ENCODE measurements at regions not wholly inside any gene's neighbourhood (a gene's known extent, or its start where the extent isn't known, plus 50 kb on each side); places are given as distances from the start of the nearest gene placed in this dataset.
"Not testable (repeated sequence)": the region's sequence is repeated elsewhere in the genome, so short reads cannot be mapped to it uniquely, and the experiment has no call there.

DNA sequence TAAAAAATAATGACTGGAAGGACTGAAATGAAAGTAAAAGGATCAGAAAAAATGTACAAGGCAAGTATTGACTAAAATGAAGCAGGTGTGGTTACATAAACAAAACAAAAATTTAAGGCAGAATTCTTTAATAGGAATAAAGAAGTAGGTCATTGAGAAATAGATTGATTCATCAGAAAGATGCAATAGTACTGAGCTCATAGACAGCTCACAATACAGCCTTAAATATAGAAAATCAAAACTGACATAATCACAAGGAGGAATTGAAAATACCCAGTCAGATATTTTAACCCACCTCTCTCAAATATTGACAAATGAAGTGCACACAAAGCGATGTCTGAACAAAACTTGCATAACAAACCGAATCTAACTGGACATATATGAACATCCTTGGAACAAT, 366.8 kb upstream of the DPYD start:
- no peak for DNase-seq (ENCODE audit: low read depth)

DNA sequence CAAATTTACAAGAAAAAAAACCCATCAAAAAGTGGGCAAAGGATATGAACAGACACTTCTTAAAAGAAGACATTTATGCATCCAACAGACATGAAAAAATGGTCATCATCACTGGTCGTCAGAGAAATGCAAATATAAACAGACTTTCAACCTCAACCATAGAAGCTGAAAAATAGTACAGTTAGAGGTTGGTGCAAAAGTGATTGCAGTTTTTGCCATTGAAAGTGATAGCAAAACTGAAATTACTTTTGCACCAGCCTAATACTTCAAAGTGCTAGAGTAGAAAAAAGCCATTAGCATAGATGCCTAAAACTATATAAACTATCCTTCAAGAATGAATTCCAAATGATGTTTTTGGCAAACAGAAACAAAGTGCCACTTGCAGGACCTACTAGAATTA, 365.8 kb upstream of the DPYD start:
- no peak for DNase-seq (ENCODE audit: low read depth)

DNA sequence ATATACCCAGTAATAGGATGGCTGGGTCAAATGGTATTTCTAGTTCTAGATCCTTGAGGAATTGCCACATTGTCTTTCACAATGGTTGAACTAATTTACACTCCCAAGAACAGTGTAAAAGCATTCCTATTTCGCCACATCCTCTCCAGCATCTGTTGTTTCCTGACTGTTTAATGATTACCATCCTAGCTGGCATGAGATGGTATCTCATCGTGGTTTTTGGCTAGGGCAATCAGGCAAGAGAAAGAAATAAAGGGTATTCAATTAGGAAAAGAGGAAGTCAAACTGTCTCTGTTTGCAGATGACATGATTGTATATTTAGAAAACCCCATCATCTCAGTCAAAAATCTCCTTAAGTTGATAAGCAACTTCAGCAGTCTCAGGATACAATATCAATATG, 364.5 kb upstream of the DPYD start:
- DNase-seq (ENCODE audit: low read depth) = not testable (repeated sequence)

DNA sequence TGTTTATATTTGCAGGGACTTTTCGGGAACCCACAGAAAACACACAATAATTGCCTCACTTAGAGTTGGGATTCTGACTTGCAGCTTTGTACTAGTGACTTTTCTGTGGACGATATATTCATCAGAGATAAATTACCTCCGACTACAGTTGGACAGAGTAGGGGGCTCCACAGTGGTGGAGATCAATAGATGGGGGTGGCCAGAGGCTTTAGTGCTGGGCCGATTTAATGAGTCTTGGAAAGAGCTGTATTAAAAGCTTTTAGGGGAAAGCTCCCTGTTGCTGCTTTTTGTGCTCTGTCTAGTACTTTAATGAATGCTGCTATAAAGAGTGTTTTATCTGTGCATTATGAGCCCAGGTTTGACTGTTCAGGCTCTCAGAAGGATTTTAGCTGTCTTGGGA, 359.2 kb upstream of the DPYD start:
- DNase-seq (ENCODE audit: low read depth) = no peak

DNA sequence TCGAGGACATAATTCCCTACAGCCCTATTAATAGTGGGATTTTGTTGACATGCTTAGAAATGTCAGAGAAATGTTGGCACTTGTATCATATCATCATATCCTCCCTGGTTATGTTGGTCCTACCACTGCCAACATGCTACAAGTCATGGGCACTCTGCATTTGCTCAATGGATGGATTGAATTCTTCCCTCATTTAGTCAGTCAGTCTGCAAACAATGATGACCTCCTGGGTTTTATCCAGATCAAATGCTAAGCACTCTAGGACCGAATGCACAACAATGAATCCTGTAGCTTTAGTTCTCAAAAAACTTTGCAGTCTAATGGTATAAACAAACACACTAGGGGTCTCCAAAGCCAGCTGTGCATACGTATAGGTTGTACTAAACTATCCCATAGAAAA, 357.2 kb upstream of the DPYD start:
- DNase-seq (ENCODE audit: low read depth) = no peak

DNA sequence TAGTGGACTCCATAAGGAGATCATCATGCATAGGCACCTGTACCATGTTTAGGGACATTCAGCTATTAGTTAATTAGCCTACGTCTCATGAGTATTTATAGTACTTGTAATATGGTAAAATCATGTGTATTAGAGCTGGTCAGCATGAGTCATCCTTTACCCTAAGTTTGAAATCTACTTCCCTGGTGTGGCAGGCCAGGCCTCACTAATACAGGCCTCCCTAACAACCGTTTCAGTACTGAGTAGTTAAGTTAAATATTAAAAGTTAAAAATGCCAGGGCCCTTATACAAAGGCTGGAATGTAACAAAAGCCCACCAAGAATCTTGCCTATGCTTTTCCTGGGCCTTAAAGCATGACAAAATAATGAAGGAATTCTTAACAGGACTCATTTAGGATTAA, 356.3 kb upstream of the DPYD start:
- DNase-seq (ENCODE audit: low read depth) = no peak

DNA sequence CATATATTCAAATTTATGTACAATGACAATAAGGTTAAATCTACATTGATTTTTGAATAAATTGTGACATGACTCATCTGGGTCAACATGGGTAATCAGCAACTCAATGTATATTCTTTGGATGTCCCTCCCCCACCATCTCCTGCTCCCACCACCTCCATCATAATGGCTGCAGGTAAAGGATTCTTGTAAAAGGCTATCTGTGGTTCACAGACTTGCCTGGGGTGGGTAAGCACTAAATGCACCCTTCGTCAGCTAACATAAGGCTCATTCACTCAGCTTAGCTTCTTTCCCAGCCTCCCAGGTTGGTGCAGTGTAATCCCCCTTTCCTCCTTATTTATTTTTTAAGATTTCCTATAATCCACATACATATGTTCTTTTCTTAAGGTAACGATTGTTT, 355.7 kb upstream of the DPYD start:
- DNase-seq (ENCODE audit: low read depth) = no peak

DNA sequence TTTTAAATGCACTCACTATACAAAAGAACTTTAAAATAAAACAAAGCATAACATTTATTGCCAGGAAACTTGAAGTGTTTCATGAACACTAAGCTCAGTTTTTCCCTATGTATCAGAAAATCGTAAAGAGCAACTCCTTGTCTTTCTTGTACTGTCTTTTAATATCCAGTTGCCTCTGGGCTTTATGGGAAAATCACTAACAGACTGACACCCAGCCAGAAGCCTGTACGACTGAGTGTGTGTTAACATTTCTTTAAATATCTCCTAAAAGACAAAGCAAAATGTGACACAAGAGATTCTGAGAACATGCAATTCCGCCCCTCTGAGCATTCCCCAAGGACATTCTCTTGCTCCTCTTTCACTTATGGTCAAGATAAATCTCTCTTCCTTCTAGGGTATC, 347.5 kb upstream of the DPYD start:
- DNase-seq (ENCODE audit: low read depth) = no peak

DNA sequence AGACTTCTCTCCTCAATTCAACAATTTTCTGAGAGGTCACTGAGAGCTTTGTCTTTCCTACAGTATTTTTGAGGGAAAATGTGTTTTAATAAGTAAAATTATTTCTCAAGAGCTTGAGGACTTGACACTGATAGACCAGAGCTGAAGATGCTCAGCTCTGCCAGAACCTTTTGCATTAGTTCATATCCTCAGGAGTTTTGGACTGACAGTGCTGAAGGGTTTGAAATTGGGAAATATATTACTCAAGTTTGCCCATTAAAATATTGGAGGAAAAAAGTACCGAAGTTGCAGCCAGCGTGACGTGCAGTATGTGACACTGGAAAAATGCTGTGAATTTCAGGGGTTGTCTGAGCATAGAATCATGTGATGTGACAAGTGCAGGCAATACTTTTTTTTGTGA, 346.6 kb upstream of the DPYD start:
- DNase-seq (ENCODE audit: low read depth) = no peak

DNA sequence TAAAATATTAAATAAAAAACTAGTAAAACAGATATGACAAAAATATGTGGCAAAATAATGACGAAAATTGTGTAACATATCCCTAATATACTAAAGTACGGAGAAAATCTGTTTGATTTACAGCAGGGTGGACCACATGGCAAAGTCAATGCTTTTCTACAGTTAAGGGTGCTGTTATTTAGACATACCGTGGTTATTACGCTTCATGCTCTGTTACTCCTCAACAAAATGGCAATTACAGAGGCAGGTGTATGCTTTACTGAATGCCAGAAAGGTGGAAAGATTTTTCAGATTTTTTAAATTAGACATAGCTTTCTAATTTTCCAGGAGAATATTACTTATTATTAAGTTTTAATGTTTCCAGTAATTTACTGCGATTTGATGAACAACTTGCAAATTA, 343.9 kb upstream of the DPYD start:
- DNase-seq (ENCODE audit: low read depth) = no peak

DNA sequence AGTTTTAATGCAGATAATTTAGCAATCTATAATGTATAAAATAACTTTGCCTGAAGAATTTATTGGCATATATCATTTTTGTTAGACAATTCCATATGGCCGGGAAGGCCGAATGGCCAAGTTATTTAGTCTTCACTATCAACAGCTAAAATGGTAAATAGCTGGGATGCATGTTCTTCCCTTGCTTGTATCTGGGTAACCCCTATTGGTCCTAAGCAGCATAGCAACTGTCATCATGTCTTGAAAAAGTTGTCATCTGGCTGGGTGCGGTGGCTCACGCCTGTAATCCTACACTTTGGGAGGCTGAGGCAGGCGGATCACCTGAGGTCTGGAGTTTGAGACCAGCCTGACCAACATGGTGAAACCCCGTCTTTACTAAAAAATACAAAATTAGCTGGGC, 340.0 kb upstream of the DPYD start:
- DNase-seq (ENCODE audit: low read depth) = no peak

DNA sequence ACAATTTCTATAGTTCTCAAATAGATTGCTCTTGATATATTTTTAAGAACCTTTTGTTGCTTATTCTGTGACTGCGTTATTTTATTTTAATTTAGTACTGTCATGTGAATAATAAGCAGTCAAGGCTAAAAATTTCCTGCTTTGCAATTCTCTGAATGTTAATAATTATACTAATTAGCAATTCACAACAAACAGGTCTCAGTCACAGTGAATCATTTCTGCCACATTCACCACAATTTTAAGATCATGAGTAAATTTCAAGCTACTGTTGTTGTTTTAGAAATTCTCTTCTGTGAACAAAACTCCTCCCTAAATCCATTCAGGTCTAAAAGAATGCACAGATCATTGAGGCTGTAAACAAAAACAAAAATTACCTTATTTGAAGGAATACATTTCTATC, 339.6 kb upstream of the DPYD start:
- no peak for DNase-seq (ENCODE audit: low read depth)

DNA sequence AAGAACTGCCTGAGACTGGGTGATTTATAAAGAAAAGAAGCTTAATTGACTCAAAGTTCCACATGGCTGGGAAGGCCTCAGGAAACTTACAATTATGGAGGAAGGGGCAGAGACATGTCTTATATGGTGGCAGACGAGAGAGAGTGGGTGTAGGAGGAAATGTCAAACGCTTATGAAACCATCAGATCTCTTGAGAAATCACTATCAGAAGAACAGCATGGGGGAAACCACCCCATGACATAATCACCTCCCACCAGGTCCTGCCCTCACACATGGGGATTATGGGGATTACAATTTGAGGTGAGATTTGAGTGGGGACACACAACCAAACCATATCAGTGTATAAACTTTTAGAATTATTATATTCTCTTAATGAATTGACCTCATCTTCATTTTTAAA, 335.9 kb upstream of the DPYD start:
- no peak for DNase-seq (ENCODE audit: low read depth)

DNA sequence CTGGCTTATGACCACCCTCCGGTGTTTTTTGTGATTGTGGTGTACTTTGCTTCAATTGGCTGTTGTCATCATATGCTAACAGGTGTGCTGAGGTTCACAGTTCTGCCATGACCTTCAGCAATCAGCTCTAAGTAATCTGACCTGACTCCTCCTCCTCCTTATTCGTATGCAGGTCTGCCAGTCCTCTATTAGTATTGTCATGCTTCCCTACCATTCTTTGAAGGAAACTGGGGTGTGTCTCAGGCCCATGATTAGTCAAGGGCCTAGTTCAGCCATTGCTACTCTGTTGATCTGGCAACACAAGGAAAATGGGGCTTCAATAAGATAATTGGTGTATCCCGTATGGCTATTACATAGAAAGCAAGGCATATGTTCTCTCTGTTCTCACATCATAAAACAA, 332.3 kb upstream of the DPYD start:
- no peak for DNase-seq (ENCODE audit: low read depth)

DNA sequence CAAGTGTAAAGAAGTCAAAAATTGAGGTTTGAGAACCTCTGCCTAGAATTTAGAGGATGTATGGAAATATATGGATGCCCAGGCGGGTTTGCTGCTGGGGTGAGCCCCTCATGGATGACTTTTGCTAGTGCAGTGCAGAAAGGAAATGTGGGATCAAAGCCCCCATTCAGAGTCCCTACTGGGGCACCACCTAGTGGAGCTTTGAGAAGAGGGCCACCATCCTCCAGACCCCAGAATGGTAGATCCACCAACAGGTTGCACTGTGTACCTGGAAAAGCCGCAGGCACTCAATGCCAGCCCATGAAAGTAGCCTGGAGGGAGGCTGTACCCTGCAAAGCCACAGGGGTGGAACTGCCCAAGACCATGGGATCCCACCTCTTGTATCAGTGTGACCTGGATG, 330.7 kb upstream of the DPYD start:
- DNase-seq (ENCODE audit: low read depth) = no peak

DNA sequence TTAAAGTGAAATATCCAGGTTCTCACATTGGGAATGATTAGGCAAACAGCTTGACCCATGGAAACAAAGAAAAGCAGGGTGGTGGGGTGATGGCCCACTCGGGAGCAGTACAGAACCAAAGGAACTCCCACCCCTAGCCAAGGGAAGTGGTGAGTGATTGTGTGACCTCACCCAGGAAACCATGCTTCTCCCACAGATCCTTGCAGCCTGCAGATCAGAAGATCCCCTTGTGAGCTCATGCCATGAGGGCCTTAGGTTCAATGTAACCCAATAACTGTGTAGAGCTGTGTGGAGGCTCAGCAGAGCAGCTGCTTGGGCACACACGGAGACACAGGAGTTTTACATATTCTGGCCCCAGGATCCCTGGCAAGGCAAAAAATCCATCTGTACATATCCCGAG, 311.8 kb upstream of the DPYD start:
- no peak for DNase-seq (ENCODE audit: low read depth)

DNA sequence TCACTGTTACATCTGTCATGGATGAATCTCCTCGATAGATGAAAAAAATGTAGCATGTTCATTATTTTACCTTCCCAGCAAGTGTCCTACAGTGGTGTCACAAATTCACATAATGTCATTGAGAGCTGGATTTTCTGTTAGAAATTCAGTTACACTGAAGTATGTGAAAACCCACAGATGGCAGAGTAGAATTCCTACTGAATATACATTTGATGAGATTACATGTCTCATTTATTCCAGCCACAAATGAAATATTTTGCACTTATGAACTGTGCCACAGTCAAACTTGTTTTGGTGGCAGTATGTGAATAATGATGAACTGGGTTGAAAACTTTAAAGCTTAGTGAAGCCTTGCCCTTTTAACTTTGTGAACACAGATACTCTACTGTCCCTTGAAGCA, 301.9 kb upstream of the DPYD start:
- DNase-seq (ENCODE audit: low read depth) = no peak

DNA sequence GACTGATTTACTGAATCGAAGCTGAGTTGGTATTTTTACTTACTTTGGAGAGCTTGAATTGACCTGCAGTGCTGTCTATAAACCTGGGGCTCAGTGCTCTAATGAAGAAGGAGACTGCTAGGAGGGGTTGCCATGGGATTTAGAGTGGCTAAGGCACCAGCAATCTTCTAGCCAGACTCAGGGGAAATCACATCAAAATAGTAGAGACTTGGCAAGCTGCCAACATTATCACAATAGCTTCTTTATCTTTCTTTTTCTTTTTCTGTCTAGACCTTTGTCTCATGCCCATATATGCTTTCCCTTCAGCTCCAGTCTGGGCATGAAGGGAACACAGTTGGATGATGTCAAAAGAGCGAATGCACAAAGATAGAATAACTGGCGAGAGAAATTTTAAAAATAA, 301.1 kb upstream of the DPYD start:
- no peak for DNase-seq (ENCODE audit: low read depth)

DNA sequence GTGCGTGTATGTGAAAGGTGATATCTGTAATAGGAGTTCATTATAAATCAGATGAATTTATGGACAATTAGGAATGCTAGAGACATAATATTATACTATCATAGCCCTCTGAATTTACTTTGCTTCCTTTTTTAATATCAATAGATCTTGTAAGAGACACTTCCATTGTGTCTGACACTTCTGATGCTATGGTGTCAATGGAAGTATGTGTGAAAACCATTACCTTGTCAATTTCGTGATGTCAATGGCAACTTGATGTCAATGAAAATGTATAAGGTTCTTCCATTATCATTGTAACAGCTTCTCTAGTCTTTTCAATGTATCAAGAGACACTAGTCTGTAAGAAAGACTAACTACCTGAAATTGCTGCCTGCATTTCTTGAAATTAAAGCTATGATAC, 296.8 kb upstream of the DPYD start:
- DNase-seq (ENCODE audit: low read depth) = no peak

DNA sequence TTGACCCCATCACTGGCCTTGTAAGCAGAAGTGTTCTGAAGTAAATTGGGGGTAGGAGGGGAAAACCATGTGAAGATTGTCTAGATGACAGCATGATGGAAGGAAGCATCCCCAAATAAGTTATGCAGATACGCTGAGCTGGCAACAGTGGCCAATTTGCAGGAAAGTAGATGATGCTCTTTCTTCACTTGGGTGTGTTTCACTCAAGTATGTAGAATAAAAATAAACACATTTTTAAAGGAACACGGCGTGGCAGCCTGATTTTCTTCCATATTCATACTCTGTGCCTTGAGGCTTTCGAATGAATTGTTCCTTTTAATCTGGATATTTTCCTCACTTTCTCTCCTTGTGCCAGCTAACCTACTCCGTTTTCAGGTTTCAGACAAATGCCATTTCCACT, 295.5 kb upstream of the DPYD start:
- DNase-seq (ENCODE audit: low read depth) = no peak

DNA sequence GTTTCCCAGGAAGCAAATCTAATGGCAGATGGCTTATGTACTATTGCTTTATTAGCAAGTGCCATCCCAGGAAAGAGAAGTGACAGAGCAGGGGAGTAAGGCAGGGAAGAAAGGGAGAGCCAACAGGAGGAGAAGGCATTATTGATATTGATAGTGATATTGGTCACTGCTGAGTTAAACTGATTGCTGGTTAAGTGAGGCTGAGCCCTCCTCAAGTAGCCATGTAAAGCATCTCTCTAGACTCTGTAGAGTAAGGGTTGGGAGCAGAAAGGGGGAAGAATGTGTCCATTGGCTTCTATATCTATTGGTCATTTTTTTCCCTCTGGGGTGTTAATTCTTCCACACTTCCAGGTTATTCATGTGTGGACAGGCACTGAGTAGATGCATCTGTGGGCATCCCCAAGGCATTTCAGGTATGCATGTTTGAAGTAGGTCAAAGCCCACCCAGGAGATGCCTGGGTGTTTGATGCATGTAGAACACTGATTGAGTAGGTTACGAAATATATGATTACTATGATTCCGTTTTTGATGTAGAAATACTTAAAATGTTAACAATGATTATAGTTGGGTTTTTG, 290.5 kb upstream of the DPYD start:
- DNase-seq (ENCODE audit: low read depth) = no peak

DNA sequence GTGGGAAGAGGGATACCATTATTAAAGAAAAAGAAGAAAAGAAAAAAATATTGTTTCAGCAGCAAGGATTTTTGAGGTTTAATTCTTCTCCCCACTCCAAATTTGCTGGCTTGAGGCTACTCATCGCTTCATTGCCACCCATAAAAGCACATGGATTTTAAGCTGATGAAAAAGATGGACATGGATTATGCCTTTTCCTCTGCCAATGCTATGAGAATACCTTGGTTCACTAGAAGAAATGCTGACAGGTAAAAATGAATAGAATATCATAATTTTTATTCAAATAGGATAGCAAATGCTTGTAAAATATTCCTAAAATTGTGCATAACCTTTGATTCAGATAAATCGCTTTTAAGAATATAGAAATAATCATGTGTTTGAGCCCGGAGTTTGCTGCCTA, 289.7 kb upstream of the DPYD start:
- no peak for DNase-seq (ENCODE audit: low read depth)

DNA sequence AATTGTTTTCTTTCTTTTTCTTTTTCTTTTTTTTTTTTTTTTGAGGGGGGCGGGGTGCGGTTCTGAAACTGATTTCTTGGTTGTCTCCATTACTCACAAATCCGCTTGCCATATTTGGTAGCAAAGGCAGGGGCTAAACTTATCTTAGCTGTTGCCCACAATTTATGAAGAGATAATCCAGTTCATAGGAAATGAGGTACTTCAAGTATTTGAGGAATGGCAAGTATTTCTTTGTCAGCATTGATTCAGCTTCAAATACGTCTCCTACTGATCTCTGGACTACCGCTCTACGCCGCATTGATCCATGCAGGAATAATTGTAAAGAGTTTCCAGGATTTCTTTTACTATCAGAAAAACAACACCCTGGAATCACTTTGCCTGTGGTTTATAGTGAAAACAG, 289.2 kb upstream of the DPYD start:
- no peak for DNase-seq (ENCODE audit: low read depth)

DNA sequence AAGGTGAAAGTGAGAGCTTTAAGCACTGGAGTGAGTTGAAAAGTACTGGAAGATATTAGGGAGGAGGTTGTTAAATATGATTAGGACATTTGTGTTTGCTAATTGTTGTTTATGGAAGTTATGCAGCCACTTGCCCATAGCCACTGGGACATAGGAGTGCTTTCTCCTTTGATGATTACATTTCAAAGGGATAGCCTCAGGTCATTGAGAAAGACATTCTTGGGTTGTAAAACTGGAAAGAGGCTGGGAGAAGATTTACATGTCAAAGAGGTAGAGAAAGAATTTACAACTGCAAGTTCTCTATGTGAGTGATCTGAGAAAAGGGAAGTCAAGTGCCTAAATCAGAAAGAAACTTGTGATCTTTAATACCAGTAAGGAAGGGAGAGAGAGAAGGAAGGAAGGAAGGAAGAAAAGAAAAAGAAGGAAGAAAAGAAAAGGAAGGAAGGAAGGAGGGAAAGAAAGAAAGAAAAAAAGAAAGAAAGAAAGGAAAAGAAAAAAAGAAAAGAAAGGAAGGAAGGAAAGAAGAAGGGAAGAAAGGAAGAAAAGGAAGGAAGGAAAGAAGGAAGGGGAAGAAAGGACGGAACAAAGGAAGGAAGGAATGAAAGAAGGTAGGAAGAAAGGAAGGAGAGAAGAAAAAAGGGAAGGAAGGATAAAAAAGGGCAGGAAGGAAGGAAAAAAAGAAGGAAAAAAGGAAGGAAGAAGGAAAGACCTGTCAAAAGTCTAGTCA, 284.6 kb upstream of the DPYD start:
- no peak for DNase-seq (ENCODE audit: low read depth)

Measured in forelimb muscle (tissue), 1 donor.